ENCODE measurements at regions not wholly inside any gene's neighbourhood (a gene's known extent, or its start where the extent isn't known, plus 50 kb on each side); places are given as distances from the start of the nearest gene placed in this dataset.
"Not testable (repeated sequence)": the region's sequence is repeated elsewhere in the genome, so short reads cannot be mapped to it uniquely, and the experiment has no call there.

GRCh38 chr7:24392774-24393173, 108.8 kb downstream of the NPY start:
- no peaks in the 10 kb centered on the region for H3K9me3 Mint-ChIP-seq (ENCODE audit: unreplicated experiment)
- no peak overlapping the region for H3K27ac Mint-ChIP-seq (ENCODE audit: unreplicated experiment)
- DNase-seq (ENCODE audit: low spot score): no peak
- peaks cover 4% of the 10 kb centered on the region for H3K27me3 Mint-ChIP-seq (ENCODE audit: unreplicated experiment)
- no peaks in the 10 kb centered on the region for H3K36me3 Mint-ChIP-seq (ENCODE audit: low read depth, unreplicated experiment)
- H3K4me3 Mint-ChIP-seq (ENCODE audit: unreplicated experiment): no peak overlapping the region
- TF ChIP-seq CTCF (IDR thresholded peaks at IDR 0.05; ENCODE audit: unreplicated experiment): no peak
- H3K4me1 Mint-ChIP-seq (ENCODE audit: unreplicated experiment): peaks cover 11% of the 10 kb centered on the region

- H3K9me3 Mint-ChIP-seq (ENCODE audit: unreplicated experiment): no peaks in the 10 kb centered on the region
- no peaks in the 10 kb centered on the region for H3K36me3 Mint-ChIP-seq (ENCODE audit: low read depth, unreplicated experiment)
- peaks cover 4% of the 10 kb centered on the region for H3K27me3 Mint-ChIP-seq (ENCODE audit: unreplicated experiment)
- no peak for TF ChIP-seq CTCF (IDR thresholded peaks at IDR 0.05; ENCODE audit: unreplicated experiment)
- peaks cover 21% of the 10 kb centered on the region for H3K4me1 Mint-ChIP-seq (ENCODE audit: unreplicated experiment)
- no peak overlapping the region for H3K27ac Mint-ChIP-seq (ENCODE audit: unreplicated experiment)
- no peak overlapping the region for H3K4me3 Mint-ChIP-seq (ENCODE audit: unreplicated experiment)
- no peak for DNase-seq (ENCODE audit: low spot score)
These were observed 111.5 kb downstream of the NPY start for GRCh38 chr7:24395512-24395911.

GRCh38 chr7:24396387-24396786, 112.4 kb downstream of the NPY start:
- H3K9me3 Mint-ChIP-seq (ENCODE audit: unreplicated experiment); H3K27ac Mint-ChIP-seq (ENCODE audit: unreplicated experiment); H3K36me3 Mint-ChIP-seq (ENCODE audit: low read depth, unreplicated experiment); DNase-seq (ENCODE audit: low spot score); H3K27me3 Mint-ChIP-seq (ENCODE audit: unreplicated experiment): not testable (repeated sequence)
- Mint-ChIP-seq H3K4me3 (ENCODE audit: unreplicated experiment) (peak overlapping the region; percentile 87), H3K4me1 (ENCODE audit: unreplicated experiment) (peaks cover 26% of the 10 kb centered on the region)

- TF ChIP-seq CTCF (IDR thresholded peaks at IDR 0.05; ENCODE audit: unreplicated experiment): peak; percentile 41
- H3K4me3 Mint-ChIP-seq (ENCODE audit: unreplicated experiment): no peak overlapping the region
- no peak for DNase-seq (ENCODE audit: low spot score)
- peaks cover 20% of the 10 kb centered on the region for H3K4me1 Mint-ChIP-seq (ENCODE audit: unreplicated experiment)
- peak overlapping the region; percentile 61 for H3K27ac Mint-ChIP-seq (ENCODE audit: unreplicated experiment)
- H3K36me3 Mint-ChIP-seq (ENCODE audit: low read depth, unreplicated experiment): no peaks in the 10 kb centered on the region
- H3K9me3 Mint-ChIP-seq (ENCODE audit: unreplicated experiment): no peaks in the 10 kb centered on the region
- H3K27me3 Mint-ChIP-seq (ENCODE audit: unreplicated experiment): peaks cover 4% of the 10 kb centered on the region
These were observed 117.9 kb downstream of the NPY start for GRCh38 chr7:24401628-24402593.

GRCh38 chr7:24402655-24403054, 118.7 kb downstream of the NPY start:
- Mint-ChIP-seq H3K4me3 (ENCODE audit: unreplicated experiment) (no peak overlapping the region), H3K36me3 (ENCODE audit: low read depth, unreplicated experiment) (no peaks in the 10 kb centered on the region)
- no peak for TF ChIP-seq CTCF (IDR thresholded peaks at IDR 0.05; ENCODE audit: unreplicated experiment)

More at GRCh38 chr7:24402655-24403054, 118.7 kb downstream of the NPY start:
- Mint-ChIP-seq H3K4me1 (ENCODE audit: unreplicated experiment) (peaks cover 20% of the 10 kb centered on the region), H3K9me3 (ENCODE audit: unreplicated experiment) (no peaks in the 10 kb centered on the region), H3K27me3 (ENCODE audit: unreplicated experiment) (peaks cover 4% of the 10 kb centered on the region), H3K27ac (ENCODE audit: unreplicated experiment) (no peak overlapping the region)
- DNase-seq (ENCODE audit: low spot score): no peak
